ENCODE measurements at regions not wholly inside any gene's neighbourhood (a gene's known extent, or its start where the extent isn't known, plus 50 kb on each side); places are given as distances from the start of the nearest gene placed in this dataset.

DNA sequence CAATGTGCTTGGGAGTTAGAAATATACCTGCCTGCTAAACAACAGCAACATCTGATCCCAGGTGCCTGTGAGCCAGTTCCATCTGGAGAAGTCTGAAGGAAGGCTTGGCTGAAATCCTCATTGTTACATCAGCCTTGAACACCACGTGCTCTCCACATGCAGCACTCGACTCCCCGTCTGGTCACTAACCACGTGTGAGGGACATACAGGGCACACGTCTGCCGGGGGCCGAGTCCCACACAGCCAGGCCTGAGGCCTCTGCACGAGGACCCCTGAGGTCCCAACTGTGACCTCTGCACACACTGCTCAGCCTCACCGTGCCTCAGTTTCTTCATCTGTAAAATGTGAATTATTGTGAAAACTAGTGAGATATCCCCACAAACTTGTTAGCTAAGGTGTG lies 236.5 kb upstream of the SALL3 start:
- TF ChIP-seq, protein P1, sequence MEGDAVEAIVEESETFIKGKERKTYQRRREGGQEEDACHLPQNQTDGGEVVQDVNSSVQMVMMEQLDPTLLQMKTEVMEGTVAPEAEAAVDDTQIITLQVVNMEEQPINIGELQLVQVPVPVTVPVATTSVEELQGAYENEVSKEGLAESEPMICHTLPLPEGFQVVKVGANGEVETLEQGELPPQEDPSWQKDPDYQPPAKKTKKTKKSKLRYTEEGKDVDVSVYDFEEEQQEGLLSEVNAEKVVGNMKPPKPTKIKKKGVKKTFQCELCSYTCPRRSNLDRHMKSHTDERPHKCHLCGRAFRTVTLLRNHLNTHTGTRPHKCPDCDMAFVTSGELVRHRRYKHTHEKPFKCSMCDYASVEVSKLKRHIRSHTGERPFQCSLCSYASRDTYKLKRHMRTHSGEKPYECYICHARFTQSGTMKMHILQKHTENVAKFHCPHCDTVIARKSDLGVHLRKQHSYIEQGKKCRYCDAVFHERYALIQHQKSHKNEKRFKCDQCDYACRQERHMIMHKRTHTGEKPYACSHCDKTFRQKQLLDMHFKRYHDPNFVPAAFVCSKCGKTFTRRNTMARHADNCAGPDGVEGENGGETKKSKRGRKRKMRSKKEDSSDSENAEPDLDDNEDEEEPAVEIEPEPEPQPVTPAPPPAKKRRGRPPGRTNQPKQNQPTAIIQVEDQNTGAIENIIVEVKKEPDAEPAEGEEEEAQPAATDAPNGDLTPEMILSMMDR (IDR thresholded peaks at IDR 0.05), result no peak
- TF ChIP-seq POLR2A (IDR thresholded peaks at IDR 0.05) (no peak), POLR2AphosphoS5 (IDR thresholded peaks at IDR 0.05) (no peak)
